ENCODE measurements at regions not wholly inside any gene's neighbourhood (a gene's known extent, or its start where the extent isn't known, plus 50 kb on each side); places are given as distances from the start of the nearest gene placed in this dataset.

DNA sequence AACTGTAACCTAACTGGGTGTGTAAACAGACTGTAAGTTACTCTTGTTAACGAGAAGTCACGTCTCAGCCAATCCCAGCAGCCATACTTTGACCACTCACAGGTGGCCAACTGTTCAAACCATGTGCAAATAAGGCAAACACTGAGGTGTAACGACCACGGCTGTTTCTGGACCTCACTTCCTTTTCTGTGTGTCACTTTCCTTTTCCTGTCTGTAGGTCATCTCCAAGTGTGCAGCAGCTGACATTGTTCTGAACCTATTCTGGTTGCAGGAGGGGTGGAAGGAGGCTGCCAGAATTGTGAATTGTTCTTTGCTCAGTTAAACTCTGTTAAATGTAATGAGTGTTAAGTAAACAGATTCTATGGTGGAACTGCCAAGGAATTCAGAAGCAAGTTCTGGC is 627.4 kb downstream of the KCNJ2 start:
- TF ChIP-seq CTCF (conservative IDR thresholded peaks at IDR 0.05; ENCODE audit: low read depth, low read length) (no peak), EZH2 (IDR thresholded peaks at IDR 0.05; ENCODE audit: borderline replicate concordance, low read depth, low read length, poor library complexity, severe bottlenecking) (no peak)
